ENCODE measurements at regions not wholly inside any gene's neighbourhood (a gene's known extent, or its start where the extent isn't known, plus 50 kb on each side); places are given as distances from the start of the nearest gene placed in this dataset.

- no peak for DNase-seq (ENCODE audit: low spot score in 2 of 2)
- TF ChIP-seq CTCF (IDR thresholded peaks at IDR 0.05): no peak
- TF ChIP-seq EP300 (IDR thresholded peaks at IDR 0.05): no peak
- H3K27me3 ChIP-seq: no peaks in the 10 kb centered on the region
- 79 to 88% methylated on average over 2 of the region's 2 CpGs for WGBS, 2 donors
- no peak overlapping the region for H3K27ac ChIP-seq
- peaks cover 0 to 9% (median 1%) of the 10 kb centered on the region in 4 donors for H3K9me3 ChIP-seq
- no peaks in the 10 kb centered on the region for H3K36me3 ChIP-seq
- no peak overlapping the region for H3K4me3 ChIP-seq
- peaks cover 0 to 5% (median 0%) of the 10 kb centered on the region in 4 donors for H3K4me1 ChIP-seq
Measured at GRCh38 chr5:101440173-101440572, 537.1 kb upstream of the ST8SIA4 start.

- no peaks in the 10 kb centered on the region for H3K36me3 ChIP-seq
- H3K9me3 ChIP-seq: peaks cover 0 to 5% (median 0%) of the 10 kb centered on the region in 4 donors
- H3K27me3 ChIP-seq: no peaks in the 10 kb centered on the region
- TF ChIP-seq POLR2A (IDR thresholded peaks at IDR 0.05): no peak
- TF ChIP-seq CTCF (IDR thresholded peaks at IDR 0.05): no peak
- no peak for TF ChIP-seq EP300 (IDR thresholded peaks at IDR 0.05)
- peaks cover 0 to 5% (median 0%) of the 10 kb centered on the region in 4 donors for H3K4me1 ChIP-seq
- H3K4me3 ChIP-seq: no peak overlapping the region
- WGBS, 2 donors: 79 to 87% methylated on average over 2 of the region's 2 CpGs
- no peak for DNase-seq (ENCODE audit: low spot score in 2 of 2)
- H3K27ac ChIP-seq: no peak overlapping the region
Measured at GRCh38 chr5:101437351-101437750, 534.3 kb upstream of the ST8SIA4 start.

- no peak for DNase-seq (ENCODE audit: low spot score in 2 of 2)
- peaks cover 0 to 5% (median 0%) of the 10 kb centered on the region in 4 donors for H3K4me1 ChIP-seq
- no peak overlapping the region for H3K4me3 ChIP-seq
- H3K36me3 ChIP-seq: no peaks in the 10 kb centered on the region
- TF ChIP-seq POLR2A (IDR thresholded peaks at IDR 0.05): no peak
- TF ChIP-seq CTCF (IDR thresholded peaks at IDR 0.05): no peak
- TF ChIP-seq EP300 (IDR thresholded peaks at IDR 0.05): no peak
- no peak overlapping the region for H3K27ac ChIP-seq
- WGBS, 2 donors: 16 to 35% methylated on average over 2 of the region's 2 CpGs
- no peaks in the 10 kb centered on the region for H3K27me3 ChIP-seq
- H3K9me3 ChIP-seq: no peaks in the 10 kb centered on the region
Measured at GRCh38 chr5:101435768-101436167, 532.7 kb upstream of the ST8SIA4 start.

- Histone ChIP-seq H3K27ac (no peak overlapping the region), H3K9me3 (peaks cover 0 to 3% (median 0%) of the 10 kb centered on the region in 4 donors), H3K4me1 (peaks cover 0 to 15% (median 4%) of the 10 kb centered on the region in 4 donors), H3K36me3 (no peaks in the 10 kb centered on the region), H3K27me3 (no peaks in the 10 kb centered on the region), H3K4me3 (no peak overlapping the region)
- TF ChIP-seq EP300 (IDR thresholded peaks at IDR 0.05): no peak
- TF ChIP-seq POLR2A (IDR thresholded peaks at IDR 0.05): no peak
- no peak for TF ChIP-seq CTCF (IDR thresholded peaks at IDR 0.05)
- no peak for DNase-seq (ENCODE audit: low spot score in 2 of 2)
- 49 to 52% methylated on average over 1 of the region's 1 CpG for WGBS, 2 donors
Measured at GRCh38 chr5:101431201-101431600, 528.1 kb upstream of the ST8SIA4 start.

GRCh38 chr5:101430551-101430950, 527.5 kb upstream of the ST8SIA4 start:
- Histone ChIP-seq H3K4me1 (peaks cover 0 to 16% (median 4%) of the 10 kb centered on the region in 4 donors), H3K27ac (no peak overlapping the region), H3K9me3 (peaks cover 0 to 3% (median 0%) of the 10 kb centered on the region in 4 donors), H3K36me3 (no peaks in the 10 kb centered on the region), H3K27me3 (no peaks in the 10 kb centered on the region), H3K4me3 (no peak overlapping the region)
- DNase-seq (ENCODE audit: low spot score in 2 of 2): no peak
- whole genome bisulfite sequencing, 2 donors: 89 to 92% methylated on average over 2 of the region's 2 CpGs
- TF ChIP-seq EP300 (IDR thresholded peaks at IDR 0.05) (no peak), CTCF (IDR thresholded peaks at IDR 0.05) (no peak), POLR2A (IDR thresholded peaks at IDR 0.05) (no peak)
